K562 (cell line): ENCODE measurements at regions not wholly inside any gene's neighbourhood (a gene's known extent, or its start where the extent isn't known, plus 50 kb on each side); places are given as distances from the start of the nearest gene placed in this dataset.

Source experiments
- ATAC-seq: fragments of 200-7000 bp; cut with Tn5 transposase; 3 replicates; pipeline ENCODE4 v1.9.1; 2020; ENCODE audit warnings: moderate library complexity
- BruUV-seq: library from RNA; stranded (reverse); fragments of 400-500 nt; replicated peaks from 2 replicates; lab custom pipeline; 2021; lab: Mats Ljungman, UMichigan
- CTCF ChIA-PET: fragments of 300-600 bp; formaldehyde crosslinking; extraction: SDS; loops from one replicate; lab custom pipeline; 2021; ENCODE audit warnings: low intra/inter-chr PET ratio; lab: Yijun Ruan, JAX
- POLR2A ChIA-PET: fragments of 300-600, 350-650 bp; sonication (Branson Sonifier 250); formaldehyde crosslinking; extraction: SDS; loops from one replicate; lab custom pipeline; 2021; ENCODE audit warnings: antibody characterized with exemption, inconsistent platforms; lab: Yijun Ruan, JAX
- DNase-seq, 4 experiments: peaks; one replicate each; pipeline versions ENCODE4 v3.0.0 to v3.0.0-alpha.2; 2011 to 2018; ENCODE audit warnings: low spot score in 3 of 4, mixed read lengths in 3 of 4; ENCODE audit errors: extremely low read depth in 1 of 4
- FAIRE-seq: peaks from 2 replicates; lab custom pipeline; 2011; peaks lifted over from hg19 to GRCh38; lab: Jason Lieb, UNC
- H2AFZ ChIP-seq: 2 replicates; pipeline ENCODE4 v1.6.0; 2011; ENCODE audit warnings: low read depth, low read length, control low read depth, inconsistent platforms
- H3K27ac ChIP-seq: fragments of 200-600 bp; 3 replicates; pipeline ENCODE4 v1.8.0; 2011; ENCODE audit warnings: low read depth, mild to moderate bottlenecking, control low read depth, inconsistent platforms, low read length, moderate library complexity, mixed read lengths; ENCODE audit errors: extremely low read depth
- H3K27me3 ChIP-seq, 2 experiments: fragments of 300-600 bp in 1 of 2; 2 replicates in 1 of 2; 3 replicates in 1 of 2; pipeline versions ENCODE4 v1.6.0 to v1.8.0; 2011; ENCODE audit warnings: inconsistent platforms in 2 of 2, low read length in 2 of 2, mild to moderate bottlenecking in 1 of 2, mixed read lengths in 1 of 2, moderate library complexity in 1 of 2; ENCODE audit not compliant: control insufficient read depth in 2 of 2, insufficient read depth in 2 of 2
- H3K36me3 ChIP-seq: fragments of 300-600 bp; 3 replicates; pipeline ENCODE4 v1.8.0; 2011; ENCODE audit warnings: mild to moderate bottlenecking, low read length, inconsistent platforms; ENCODE audit not compliant: control insufficient read depth, insufficient read depth
- H3K4me1 ChIP-seq, 2 experiments: fragments of 200-600 bp in 1 of 2; replicated peaks in 1 of 2; 2 replicates in 1 of 2; 3 replicates in 1 of 2; pipeline versions ENCODE4 v1.5.1 to v1.8.0; 2011; ENCODE audit warnings: inconsistent platforms in 2 of 2, low read length in 2 of 2, mild to moderate bottlenecking in 1 of 2, mixed read lengths in 1 of 2, moderate library complexity in 1 of 2; ENCODE audit not compliant: control insufficient read depth in 2 of 2, insufficient read depth in 2 of 2
- H3K4me2 ChIP-seq: 2 replicates; pipeline ENCODE4 v1.6.1; 2011; ENCODE audit warnings: low read length, control low read depth, inconsistent platforms, mixed read lengths; ENCODE audit not compliant: insufficient read depth
- H3K4me3 ChIP-seq: fragments of 200-600 bp; sonication (generic), shearing (Covaris generic); 2 replicates; pipeline ENCODE4 v1.5.1; 2016; ENCODE audit warnings: control low read depth, inconsistent platforms
- H3K79me2 ChIP-seq: fragments of 200-600 bp; 3 replicates; pipeline ENCODE4 v1.8.0; 2011; ENCODE audit warnings: low read length, inconsistent platforms; ENCODE audit not compliant: control insufficient read depth, insufficient read depth
- H3K9ac ChIP-seq, 2 experiments: 2 replicates each; pipeline versions ENCODE4 v1.6.0 to v1.6.1; 2011; ENCODE audit warnings: low read depth in 2 of 2, low read length in 2 of 2, control low read depth in 1 of 2, inconsistent platforms in 1 of 2, mild to moderate bottlenecking in 1 of 2, mixed read lengths in 1 of 2; ENCODE audit not compliant: insufficient read depth in 1 of 2
- H3K9me1 ChIP-seq: one replicate; pipeline ENCODE4 v1.6.0; 2011; ENCODE audit warnings: inconsistent platforms, mild to moderate bottlenecking, low read length, moderate library complexity; ENCODE audit not compliant: control insufficient read depth, insufficient read depth
- H3K9me3 ChIP-seq: replicated peaks from 2 replicates; pipeline ENCODE4 v1.5.1; 2011; ENCODE audit warnings: low read depth, low read length, inconsistent platforms; ENCODE audit not compliant: control insufficient read depth, insufficient read depth
- H4K20me1 ChIP-seq: replicated peaks from 2 replicates; pipeline ENCODE4 v1.6.1; 2011; ENCODE audit warnings: low read length, inconsistent platforms, mixed read lengths; ENCODE audit not compliant: control insufficient read depth, insufficient read depth
- CCAR2 ChIP-seq: fragments of 200-400 bp; formaldehyde crosslinking; IDR thresholded peaks from 2 replicates; pipeline ENCODE4 v1.6.1; 2017; ENCODE audit warnings: mild to moderate bottlenecking, low read depth, low read length
- CHCHD3 ChIP-seq: fragments of 250-450 bp; sonication (Bioruptor Pico); IDR thresholded peaks from 2 replicates; pipeline ENCODE4 v2.1.2; 2022; ENCODE audit warnings: mild to moderate bottlenecking
- JUN ChIP-seq, 2 experiments: sonication (generic) in 1 of 2; formaldehyde crosslinking in 1 of 2; IDR thresholded peaks; 2 replicates each; pipeline versions ENCODE4 v1.6.1 to v1.8.0; 2012 to 2022; ENCODE audit warnings: borderline replicate concordance in 2 of 2, mild to moderate bottlenecking in 2 of 2, improper control_type of control experiment in 1 of 2, low read depth in 1 of 2, low read length in 1 of 2, missing genetic modification reagents in 1 of 2
- MCM5 ChIP-seq: fragments of 450-650 bp; IDR thresholded peaks from 2 replicates; pipeline ENCODE4 v1.6.1; 2016; ENCODE audit warnings: low read depth
- SMAD2 ChIP-seq: fragments of 150-350 bp; IDR thresholded peaks from 2 replicates; pipeline ENCODE4 v1.6.1; 2014; ENCODE audit warnings: low read depth, mild to moderate bottlenecking, low read length
- SRSF3 ChIP-seq: fragments of 200-400 bp; formaldehyde crosslinking; IDR thresholded peaks from 2 replicates; pipeline ENCODE4 v1.6.1; 2016; ENCODE audit warnings: mild to moderate bottlenecking, low read length, moderate library complexity; ENCODE audit not compliant: insufficient read depth
- ZNF282 ChIP-seq: sonication (generic); formaldehyde crosslinking; IDR thresholded peaks from 2 replicates; pipeline ENCODE4 v1.8.1; 2023; ENCODE audit warnings: missing genetic modification reagents
- ZNF444 ChIP-seq: fragments of 250-450 bp; sonication (Bioruptor Pico); IDR thresholded peaks from 2 replicates; pipeline ENCODE4 v1.4.0; 2020; ENCODE audit warnings: mild to moderate bottlenecking, moderate library complexity
- in situ Hi-C: fragments of 300-500 bp; cut with MboI; formaldehyde crosslinking; loops from 4 replicates; pipeline ENCODE4 v1.15.0; 2018; ENCODE audit warnings: inconsistent platforms, mixed read lengths
- intact Hi-C: fragments of 100-400 bp; cut with micrococcal nuclease; formaldehyde crosslinking; loops from 2 replicates; pipeline ENCODE4 v1.14.2; 2022
- TF ChIP-seq, protein P1 (sequence below): fragments of 250-450 bp; sonication (Bioruptor Pico); IDR thresholded peaks from 2 replicates; pipeline ENCODE4 v1.5.0; 2022; ENCODE audit warnings: mild to moderate bottlenecking
- TF ChIP-seq, protein P2 (sequence below): fragments of 250-450 bp; sonication (Bioruptor Pico); IDR thresholded peaks from 2 replicates; pipeline ENCODE4 v1.8.0; 2022; ENCODE audit warnings: moderate library complexity, mild to moderate bottlenecking, inconsistent platforms
- TF ChIP-seq, protein P3 (sequence below): sonication (generic); formaldehyde crosslinking; IDR thresholded peaks from 2 replicates; pipeline ENCODE4 v1.8.0; 2022; ENCODE audit warnings: missing genetic modification reagents, mild to moderate bottlenecking, borderline replicate concordance

DNA sequence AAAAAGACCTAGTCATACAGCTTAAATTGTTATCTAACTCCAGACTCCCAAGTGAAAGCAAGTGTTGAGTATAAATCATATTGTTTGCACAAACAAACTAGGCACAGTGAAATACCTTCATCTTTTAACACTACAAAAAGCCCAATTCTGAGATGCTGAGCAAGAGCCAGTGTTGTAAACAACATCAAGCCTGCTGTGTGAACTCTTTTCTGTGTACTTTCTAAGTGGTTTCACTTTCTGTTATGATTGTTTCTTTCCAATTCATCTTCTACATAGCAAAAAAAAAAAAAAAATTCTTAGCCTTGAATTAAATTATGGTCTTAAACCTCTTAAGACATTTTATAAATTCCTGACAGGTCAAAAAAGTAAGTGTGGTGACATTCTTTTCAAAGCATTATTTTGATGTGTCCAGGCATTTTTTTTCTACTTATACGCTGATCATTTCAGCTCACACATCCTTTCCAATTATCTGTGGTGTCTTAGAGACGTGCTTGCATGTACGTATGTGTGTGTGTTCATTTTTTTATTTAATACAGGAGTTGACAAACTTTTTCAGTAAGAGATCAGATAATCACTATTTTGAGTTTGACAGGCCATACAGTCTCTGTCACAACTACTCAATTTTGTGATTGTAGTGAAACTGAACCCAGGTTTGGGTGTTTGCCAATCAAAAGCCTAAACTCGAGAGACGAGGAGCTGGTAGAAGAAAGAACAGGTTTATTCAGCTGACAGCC is 556.1 kb downstream of the CDH9 start (continued):
- TF ChIP-seq, protein P1, sequence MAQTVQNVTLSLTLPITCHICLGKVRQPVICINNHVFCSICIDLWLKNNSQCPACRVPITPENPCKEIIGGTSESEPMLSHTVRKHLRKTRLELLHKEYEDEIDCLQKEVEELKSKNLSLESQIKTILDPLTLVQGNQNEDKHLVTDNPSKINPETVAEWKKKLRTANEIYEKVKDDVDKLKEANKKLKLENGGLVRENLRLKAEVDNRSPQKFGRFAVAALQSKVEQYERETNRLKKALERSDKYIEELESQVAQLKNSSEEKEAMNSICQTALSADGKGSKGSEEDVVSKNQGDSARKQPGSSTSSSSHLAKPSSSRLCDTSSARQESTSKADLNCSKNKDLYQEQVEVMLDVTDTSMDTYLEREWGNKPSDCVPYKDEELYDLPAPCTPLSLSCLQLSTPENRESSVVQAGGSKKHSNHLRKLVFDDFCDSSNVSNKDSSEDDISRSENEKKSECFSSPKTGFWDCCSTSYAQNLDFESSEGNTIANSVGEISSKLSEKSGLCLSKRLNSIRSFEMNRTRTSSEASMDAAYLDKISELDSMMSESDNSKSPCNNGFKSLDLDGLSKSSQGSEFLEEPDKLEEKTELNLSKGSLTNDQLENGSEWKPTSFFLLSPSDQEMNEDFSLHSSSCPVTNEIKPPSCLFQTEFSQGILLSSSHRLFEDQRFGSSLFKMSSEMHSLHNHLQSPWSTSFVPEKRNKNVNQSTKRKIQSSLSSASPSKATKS (CRISPR knock-in tag): no peak

DNA sequence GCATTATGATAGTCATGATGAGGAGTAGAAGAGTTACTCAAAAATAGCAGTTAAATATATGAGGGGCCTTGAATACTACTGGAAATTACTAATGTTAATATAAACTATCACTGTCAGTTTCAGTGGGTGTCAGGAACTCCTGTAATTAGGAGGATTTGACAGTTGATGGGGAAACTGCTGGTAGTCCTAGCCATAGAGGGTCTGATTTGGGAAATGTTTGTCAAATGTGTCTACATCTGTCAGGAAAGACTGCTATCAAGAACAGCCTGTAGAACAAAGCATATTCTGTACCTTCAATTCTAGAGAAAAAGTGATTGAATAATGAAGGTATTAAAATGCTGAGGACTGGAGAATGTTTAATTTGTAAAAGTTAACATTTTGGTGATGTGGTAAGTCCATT is 567.9 kb downstream of the CDH9 start:
- FAIRE-seq: no peak
- CTCF ChIA-PET: no interaction called here
- no TSS peak for BruUV-seq

More for the DNA sequence above, 567.9 kb downstream of the CDH9 start:
- no peak overlapping the region for H2AFZ ChIP-seq
- POLR2A ChIA-PET: no interaction called here
- TF ChIP-seq ZNF444 (no peak), ZNF282 (no peak), SRSF3 (no peak), SMAD2 (no peak), CHCHD3 (CRISPR knock-in tag) (no peak), CCAR2 (no peak), JUN (IDR thresholded peaks at IDR 0.05; ENCODE audit: borderline replicate concordance, low read depth, low read length) (no peak), JUN (CRISPR knock-in tag; IDR thresholded peaks at IDR 0.05; ENCODE audit: borderline replicate concordance) (no peak), MCM5 (no peak)
- TF ChIP-seq, protein P2, sequence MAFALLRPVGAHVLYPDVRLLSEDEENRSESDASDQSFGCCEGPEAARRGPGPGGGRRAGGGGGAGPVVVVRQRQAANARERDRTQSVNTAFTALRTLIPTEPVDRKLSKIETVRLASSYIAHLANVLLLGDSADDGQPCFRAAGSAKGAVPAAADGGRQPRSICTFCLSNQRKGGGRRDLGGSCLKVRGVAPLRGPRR: no peak
- TF ChIP-seq, protein P3, sequence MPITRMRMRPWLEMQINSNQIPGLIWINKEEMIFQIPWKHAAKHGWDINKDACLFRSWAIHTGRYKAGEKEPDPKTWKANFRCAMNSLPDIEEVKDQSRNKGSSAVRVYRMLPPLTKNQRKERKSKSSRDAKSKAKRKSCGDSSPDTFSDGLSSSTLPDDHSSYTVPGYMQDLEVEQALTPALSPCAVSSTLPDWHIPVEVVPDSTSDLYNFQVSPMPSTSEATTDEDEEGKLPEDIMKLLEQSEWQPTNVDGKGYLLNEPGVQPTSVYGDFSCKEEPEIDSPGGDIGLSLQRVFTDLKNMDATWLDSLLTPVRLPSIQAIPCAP (CRISPR knock-in tag): no peak
- no peaks in the 10 kb centered on the region for H3K9me1 ChIP-seq
- no peak overlapping the region for H3K4me3 ChIP-seq
- DNase-seq: no peak
- H4K20me1 ChIP-seq: no peaks in the 10 kb centered on the region
- intact Hi-C loops: no loop called here
- no peaks in the 10 kb centered on the region for H3K9me3 ChIP-seq
- ATAC-seq: no peak
- in situ Hi-C loops: no loop called here
- H3K4me1 ChIP-seq: no peaks in the 10 kb centered on the region
- no peak overlapping the region for H3K9ac ChIP-seq
- H3K4me2 ChIP-seq: no peak overlapping the region
- H3K36me3 ChIP-seq: no peaks in the 10 kb centered on the region
- no peaks in the 10 kb centered on the region for H3K79me2 ChIP-seq
- no peak overlapping the region for H3K27ac ChIP-seq
- no peaks in the 10 kb centered on the region for H3K27me3 ChIP-seq
